ENCODE measurements at regions not wholly inside any gene's neighbourhood (a gene's known extent, or its start where the extent isn't known, plus 50 kb on each side); places are given as distances from the start of the nearest gene placed in this dataset.

GRCh38 chr11:22474616-22475015 is 136.4 kb downstream of the SLC17A6 start:
- Histone ChIP-seq H3K4me1 (peaks cover 22% of the 10 kb centered on the region), H3K4me3 (no peak overlapping the region), H3K27ac (no peak overlapping the region), H3K27me3 (no peaks in the 10 kb centered on the region), H3K36me3 (replicated peaks in 1 of 2; ENCODE audit: insufficient read depth in 1 of 2, low read depth in 2 of 2) (no peaks in the 10 kb centered on the region), H3K9me3 (no peaks in the 10 kb centered on the region)
- no peak for DNase-seq
- intact Hi-C loops (cut with DNase I), result no loop called here
- TF ChIP-seq POLR2A (IDR thresholded peaks at IDR 0.05), result no peak
- no peak for TF ChIP-seq CTCF (IDR thresholded peaks at IDR 0.05)
- ATAC-seq, result no peak
- WGBS, 2 donors, result 84 to 89% methylated on average over 4 of the region's 4 CpGs

- no peak for TF ChIP-seq CTCF (IDR thresholded peaks at IDR 0.05)
- TF ChIP-seq POLR2A (IDR thresholded peaks at IDR 0.05), result no peak
- no peak overlapping the region for H3K4me3 ChIP-seq
- H3K36me3 ChIP-seq (replicated peaks in 1 of 2; ENCODE audit: insufficient read depth in 1 of 2, low read depth in 2 of 2), result no peaks in the 10 kb centered on the region
- ATAC-seq, result no peak
- 86 to 92% methylated on average over 1 of the region's 1 CpG for WGBS, 2 donors
- intact Hi-C loops (cut with DNase I), result no loop called here
- H3K27ac ChIP-seq, result no peak overlapping the region
- H3K4me1 ChIP-seq, result peaks cover 11% of the 10 kb centered on the region
- no peak for DNase-seq
- H3K9me3 ChIP-seq, result no peaks in the 10 kb centered on the region
- H3K27me3 ChIP-seq, result no peaks in the 10 kb centered on the region
These were observed 135.4 kb downstream of the SLC17A6 start for GRCh38 chr11:22473586-22473985.

- H3K36me3 ChIP-seq (replicated peaks in 1 of 2; ENCODE audit: insufficient read depth in 1 of 2, low read depth in 2 of 2), result no peaks in the 10 kb centered on the region
- DNase-seq (no peak), ATAC-seq (no peak)
- no peaks in the 10 kb centered on the region for H3K4me1 ChIP-seq
- no peak overlapping the region for H3K27ac ChIP-seq
- H3K9me3 ChIP-seq, result no peaks in the 10 kb centered on the region
- WGBS, 2 donors, result 78 to 82% methylated on average over 7 of the region's 7 CpGs
- H3K27me3 ChIP-seq, result no peaks in the 10 kb centered on the region
- H3K4me3 ChIP-seq, result no peak overlapping the region
- intact Hi-C loops (cut with DNase I), result no loop called here
- no peak for TF ChIP-seq CTCF (IDR thresholded peaks at IDR 0.05)
These were observed 134.1 kb downstream of the SLC17A6 start for GRCh38 chr11:22472306-22472705.

- H3K4me3 ChIP-seq, result no peak overlapping the region
- TF ChIP-seq CTCF (IDR thresholded peaks at IDR 0.05), result no peak
- TF ChIP-seq POLR2A (IDR thresholded peaks at IDR 0.05), result no peak
These were observed 133.2 kb downstream of the SLC17A6 start for GRCh38 chr11:22471385-22471784.

GRCh38 chr11:22467741-22468140 is 129.6 kb downstream of the SLC17A6 start:
- DNase-seq, result no peak
- Histone ChIP-seq H3K9me3 (no peaks in the 10 kb centered on the region), H3K27ac (no peak overlapping the region), H3K4me1 (no peaks in the 10 kb centered on the region), H3K4me3 (no peak overlapping the region), H3K27me3 (no peaks in the 10 kb centered on the region), H3K36me3 (replicated peaks in 1 of 2; ENCODE audit: insufficient read depth in 1 of 2, low read depth in 2 of 2) (no peaks in the 10 kb centered on the region)
- TF ChIP-seq POLR2A (IDR thresholded peaks at IDR 0.05) (no peak), CTCF (IDR thresholded peaks at IDR 0.05) (no peak)
- intact Hi-C loops (cut with DNase I), result no loop called here
- WGBS, 2 donors, result 91 to 93% methylated on average over 2 of the region's 2 CpGs
- no peak for ATAC-seq

More at GRCh38 chr11:22471385-22471784, 133.2 kb downstream of the SLC17A6 start:
- no peaks in the 10 kb centered on the region for H3K9me3 ChIP-seq
- H3K4me1 ChIP-seq, result no peaks in the 10 kb centered on the region
- no peak for ATAC-seq
- no peaks in the 10 kb centered on the region for H3K27me3 ChIP-seq
- no peaks in the 10 kb centered on the region for H3K36me3 ChIP-seq (replicated peaks in 1 of 2; ENCODE audit: insufficient read depth in 1 of 2, low read depth in 2 of 2)
- DNase-seq, result no peak
- intact Hi-C loops (cut with DNase I), result no loop called here
- 33 to 45% methylated on average over 2 of the region's 2 CpGs for WGBS, 2 donors
- no peak overlapping the region for H3K27ac ChIP-seq

Measured in body of pancreas (tissue), 4 donors.